HCT116 (cell line): ENCODE measurements at regions not wholly inside any gene's neighbourhood (a gene's known extent, or its start where the extent isn't known, plus 50 kb on each side); places are given as distances from the start of the nearest gene placed in this dataset.

Experiments
- ATAC-seq: fragments of 200-7000 bp; cut with Tn5 transposase; 2 replicates; pipeline ENCODE4 v1.9.1; 2020; ENCODE audit warnings: mild to moderate bottlenecking, moderate library complexity
- BruUV-seq: library from RNA; stranded (reverse); fragments of 400-500 nt; replicated peaks from 2 replicates; lab custom pipeline; 2021; lab: Mats Ljungman, UMichigan
- CTCF ChIA-PET: fragments of 300-600 bp; sonication (Branson Sonifier 250); formaldehyde crosslinking; loops from one replicate; lab custom pipeline; 2021; ENCODE audit warnings: antibody characterized with exemption; lab: Charles Lee
- POLR2A ChIA-PET: fragments of 300-600, 350-600 bp; sonication (Branson Sonifier 250); formaldehyde crosslinking; loops from one replicate; lab custom pipeline; 2021; ENCODE audit warnings: antibody characterized with exemption; lab: Charles Lee
- RAD21 ChIA-PET, 2 experiments: fragments of 300-600 bp; sonication (Branson Sonifier 250); formaldehyde crosslinking; loops; one replicate each; lab custom pipeline; 2023; ENCODE audit warnings: low total read pairs in 2 of 2; ENCODE audit not compliant: uncharacterized antibody in 2 of 2, unreplicated experiment in 2 of 2, low non-redundant PET in 1 of 2; lab: Charles Lee
- DNase-seq: peaks from one replicate; pipeline ENCODE4 v3.0.0-alpha.2; 2010; ENCODE audit warnings: low read depth, low spot score
- H2AFZ ChIP-seq: fragments of 200-600 bp; shearing (Covaris generic), sonication (generic); 2 replicates; pipeline ENCODE4 v1.6.1; 2017; ENCODE audit warnings: low read depth, mixed run types, mixed read lengths, antibody characterized with exemption, low read length; ENCODE audit not compliant: poor library complexity, severe bottlenecking
- H3K27ac ChIP-seq: 2 replicates; pipeline ENCODE4 v1.5.1; 2012; ENCODE audit warnings: low read depth, low read length
- H3K27me3 ChIP-seq: fragments of 200-600 bp; sonication (generic); 2 replicates; pipeline ENCODE4 v1.6.1; 2016; ENCODE audit warnings: mixed run types, low read length, mixed read lengths; ENCODE audit not compliant: insufficient read depth
- H3K36me3 ChIP-seq, 2 experiments: fragments of 200-500 bp in 1 of 2; fragments of 200-600 bp in 1 of 2; sonication (Bioruptor generic) in 1 of 2; sonication (generic) in 1 of 2; 2 replicates each; pipeline versions ENCODE4 v1.5.1 to v1.6.1; 2014 to 2016; ENCODE audit warnings: low read length in 2 of 2, inconsistent platforms in 1 of 2, mixed read lengths in 1 of 2, mixed run types in 1 of 2; ENCODE audit not compliant: insufficient read depth in 2 of 2, control insufficient read depth in 1 of 2
- H3K4me1 ChIP-seq, 2 experiments: fragments of 200-600 bp in 1 of 2; sonication (generic) in 1 of 2; 2 replicates each; pipeline versions ENCODE4 v1.5.1 to v1.6.1; 2012 to 2017; ENCODE audit warnings: low read length in 2 of 2, inconsistent platforms in 1 of 2, mild to moderate bottlenecking in 1 of 2, mixed read lengths in 1 of 2, mixed run types in 1 of 2, moderate library complexity in 1 of 2; ENCODE audit not compliant: insufficient read depth in 2 of 2, control insufficient read depth in 1 of 2
- H3K4me2 ChIP-seq: fragments of 200-600 bp; sonication (generic); 2 replicates; pipeline ENCODE4 v1.6.1; 2017; ENCODE audit warnings: mixed run types, low read length, mixed read lengths
- H3K4me3 ChIP-seq, 2 experiments: fragments of 200-600 bp in 1 of 2; sonication (generic) in 1 of 2; replicated peaks in 1 of 2; 2 replicates each; pipeline ENCODE4 v1.5.1; 2011 to 2016; ENCODE audit warnings: low read length in 2 of 2, control low read depth in 1 of 2, low read depth in 1 of 2, mild to moderate bottlenecking in 1 of 2, mixed read lengths in 1 of 2, mixed run types in 1 of 2
- H3K79me2 ChIP-seq: fragments of 200-600 bp; sonication (generic); 2 replicates; pipeline ENCODE4 v1.6.1; 2017; ENCODE audit warnings: mild to moderate bottlenecking, mixed run types, low read length, moderate library complexity, mixed read lengths; ENCODE audit not compliant: insufficient read depth
- H3K9ac ChIP-seq: fragments of 200-600 bp; sonication (generic); 2 replicates; pipeline ENCODE4 v1.6.1; 2016; ENCODE audit warnings: low read length, mixed read lengths
- H3K9me2 ChIP-seq: fragments of 200-600 bp; sonication (generic), shearing (Covaris generic); 2 replicates; pipeline ENCODE4 v1.6.1; 2017; ENCODE audit warnings: mixed run types, mild to moderate bottlenecking, moderate library complexity; ENCODE audit not compliant: insufficient read depth
- H3K9me3 ChIP-seq, 2 experiments: fragments of 200-500 bp in 1 of 2; fragments of 200-600 bp in 1 of 2; sonication (Bioruptor generic) in 1 of 2; sonication (generic) in 1 of 2; 2 replicates each; pipeline ENCODE4 v1.6.1; 2014 to 2017; ENCODE audit warnings: low read length in 2 of 2, mixed read lengths in 2 of 2, inconsistent platforms in 1 of 2, low read depth in 1 of 2, mild to moderate bottlenecking in 1 of 2, mixed run types in 1 of 2, moderate library complexity in 1 of 2; ENCODE audit not compliant: control insufficient read depth in 1 of 2, insufficient read depth in 1 of 2
- H4K20me1 ChIP-seq: fragments of 200-600 bp; sonication (generic), shearing (Covaris generic); 2 replicates; pipeline ENCODE4 v1.6.1; 2017; ENCODE audit warnings: mixed run types, mild to moderate bottlenecking, moderate library complexity; ENCODE audit not compliant: insufficient read depth
- CTCF ChIP-seq, 3 experiments: fragments of 200-600 bp in 1 of 3; sonication (generic) in 1 of 3; IDR thresholded peaks in 2 of 3; conservative IDR thresholded peaks in 1 of 3; 2 replicates each; pipeline ENCODE4 v1.5.1; 2012 to 2017; ENCODE audit warnings: low read depth in 2 of 3, low read length in 2 of 3, antibody characterized with exemption in 1 of 3, borderline replicate concordance in 1 of 3, control low read depth in 1 of 3, mild to moderate bottlenecking in 1 of 3, mixed read lengths in 1 of 3, mixed run types in 1 of 3, moderate library complexity in 1 of 3; ENCODE audit not compliant: insufficient read depth in 1 of 3
- ELF1 ChIP-seq: IDR thresholded peaks from 2 replicates; pipeline ENCODE4 v1.6.1; 2012; ENCODE audit warnings: low read depth, borderline replicate concordance
- EZH2 ChIP-seq: fragments of 200-600 bp; sonication (generic); IDR thresholded peaks from 2 replicates; pipeline ENCODE4 v1.6.1; 2017; ENCODE audit warnings: antibody characterized with exemption, mixed run types
- EZH2phosphoT487 ChIP-seq: fragments of 200-600 bp; IDR thresholded peaks from 2 replicates; pipeline ENCODE4 v1.6.1; 2018; ENCODE audit warnings: antibody characterized with exemption, borderline replicate concordance
- JUND ChIP-seq: IDR thresholded peaks from 2 replicates; pipeline ENCODE4 v1.6.1; 2012
- MAX ChIP-seq: IDR thresholded peaks from 2 replicates; pipeline ENCODE4 v1.6.1; 2012
- SRF ChIP-seq: IDR thresholded peaks from 2 replicates; pipeline ENCODE4 v1.6.1; 2012; ENCODE audit warnings: low read depth
- ZFX ChIP-seq: fragments of 450-650 bp; IDR thresholded peaks from 2 replicates; pipeline ENCODE4 v1.6.1; 2017
- intact Hi-C: fragments of 100-400 bp; cut with micrococcal nuclease; formaldehyde crosslinking; loops from 2 replicates; pipeline ENCODE4 v1.10.0; 2022

- no peak for TF ChIP-seq CTCF (IDR thresholded peaks at IDR 0.05 in 2 of 3, conservative IDR thresholded peaks at IDR 0.05 in 1 of 3; ENCODE audit: borderline replicate concordance in 1 of 3, insufficient read depth in 1 of 3, low read depth in 2 of 3, low read length in 2 of 3)
- no peak for TF ChIP-seq MAX
- no peak for TF ChIP-seq ELF1
Observed at GRCh38 chr18:4986677-4987076, 210.4 kb downstream of the AKAIN1 start (continued).

- CTCF ChIA-PET, result no interaction called here
- BruUV-seq, result no TSS peak
Observed at GRCh38 chr18:4986066-4986465, 211.0 kb downstream of the AKAIN1 start.

More at GRCh38 chr18:4986066-4986465, 211.0 kb downstream of the AKAIN1 start:
- no peak overlapping the region for H3K9ac ChIP-seq
- no peaks in the 10 kb centered on the region for H3K79me2 ChIP-seq
- no peaks in the 10 kb centered on the region for H3K36me3 ChIP-seq
- peaks cover 6 to 25% of the 10 kb centered on the region in 2 experiments; a peak in 2 of 4 replicates for H3K9me3 ChIP-seq
- H3K4me3 ChIP-seq, result no peak overlapping the region
- RAD21 ChIA-PET, result no interaction called here
- no peak overlapping the region for H2AFZ ChIP-seq
- TF ChIP-seq JUND, result no peak
- no peak for TF ChIP-seq EZH2
- TF ChIP-seq SRF, result no peak
- no peak for TF ChIP-seq ZFX
- TF ChIP-seq EZH2phosphoT487, result no peak
- POLR2A ChIA-PET, result no interaction called here
- ATAC-seq (no peak), DNase-seq (no peak)
- intact Hi-C loops, result no loop called here
- H3K27me3 ChIP-seq, result no peaks in the 10 kb centered on the region
- H3K4me1 ChIP-seq, result no peaks in the 10 kb centered on the region
- no peak overlapping the region for H3K27ac ChIP-seq
- H3K4me2 ChIP-seq, result no peak overlapping the region
- H3K9me2 ChIP-seq, result no peaks in the 10 kb centered on the region
- no peaks in the 10 kb centered on the region for H4K20me1 ChIP-seq
